Nephron progenitor cell (in vitro differentiated cells): ENCODE measurements at regions not wholly inside any gene's neighbourhood (a gene's known extent, or its start where the extent isn't known, plus 50 kb on each side); places are given as distances from the start of the nearest gene placed in this dataset.
"Not testable (repeated sequence)": the region's sequence is repeated elsewhere in the genome, so short reads cannot be mapped to it uniquely, and the experiment has no call there.

Source experiments
- DNase-seq: peaks from one replicate; pipeline ENCODE4 v3.0.0; 2021
- H3K27ac Mint-ChIP-seq: 2 replicates; pipeline ENCODE4 v1.8.0; 2021; ENCODE audit warnings: mild to moderate bottlenecking, moderate library complexity, mixed read lengths
- H3K27me3 Mint-ChIP-seq: 2 replicates; pipeline ENCODE4 v1.8.0; 2021; ENCODE audit warnings: mild to moderate bottlenecking, low read depth, mixed read lengths; ENCODE audit not compliant: poor library complexity
- H3K36me3 Mint-ChIP-seq: 2 replicates; pipeline ENCODE4 v1.8.0; 2021; ENCODE audit warnings: low read depth, mixed read lengths
- H3K4me1 Mint-ChIP-seq: 2 replicates; pipeline ENCODE4 v1.8.0; 2021; ENCODE audit warnings: mixed read lengths
- H3K4me3 Mint-ChIP-seq: 2 replicates; pipeline ENCODE4 v1.8.0; 2021; ENCODE audit warnings: mild to moderate bottlenecking, moderate library complexity, mixed read lengths
- H3K9me3 Mint-ChIP-seq: 2 replicates; pipeline ENCODE4 v1.8.0; 2021; ENCODE audit warnings: mild to moderate bottlenecking, moderate library complexity, mixed read lengths
- CTCF ChIP-seq: fragments of 200-600 bp; sonication (generic); IDR thresholded peaks from 2 replicates; pipeline ENCODE4 v1.5.0; 2021; ENCODE audit warnings: antibody characterized with exemption

- no peak for TF ChIP-seq CTCF
- no peak overlapping the region for H3K4me3 Mint-ChIP-seq
- no peak for DNase-seq
- peaks cover 8% of the 10 kb centered on the region for H3K27me3 Mint-ChIP-seq
- H3K27ac Mint-ChIP-seq, result no peak overlapping the region
- peaks cover under 1% of the 10 kb centered on the region for H3K9me3 Mint-ChIP-seq
- peaks cover 18% of the 10 kb centered on the region for H3K4me1 Mint-ChIP-seq
- no peaks in the 10 kb centered on the region for H3K36me3 Mint-ChIP-seq
These were observed 115.7 kb downstream of the ARRDC4 start for GRCh38 chr15:98076021-98076816.

- peaks cover 18% of the 10 kb centered on the region for H3K4me1 Mint-ChIP-seq
- TF ChIP-seq CTCF, result no peak
- no peak for DNase-seq
- H3K36me3 Mint-ChIP-seq, result no peaks in the 10 kb centered on the region
- H3K4me3 Mint-ChIP-seq, result no peak overlapping the region
- no peaks in the 10 kb centered on the region for H3K9me3 Mint-ChIP-seq
- H3K27me3 Mint-ChIP-seq, result peaks cover 9% of the 10 kb centered on the region
- H3K27ac Mint-ChIP-seq, result no peak overlapping the region
These were observed 116.7 kb downstream of the ARRDC4 start for GRCh38 chr15:98077186-98077585.

- Mint-ChIP-seq H3K27ac (no peak overlapping the region), H3K27me3 (peaks cover 7% of the 10 kb centered on the region), H3K4me3 (no peak overlapping the region), H3K4me1 (peaks cover 35% of the 10 kb centered on the region), H3K36me3 (no peaks in the 10 kb centered on the region), H3K9me3 (no peaks in the 10 kb centered on the region)
- DNase-seq, result no peak
- TF ChIP-seq CTCF, result no peak
These were observed 120.3 kb downstream of the ARRDC4 start for GRCh38 chr15:98080791-98081190.

- Mint-ChIP-seq H3K36me3 (peaks cover 12% of the 10 kb centered on the region), H3K27ac (no peak overlapping the region), H3K4me3 (no peak overlapping the region), H3K4me1 (peaks cover 16% of the 10 kb centered on the region), H3K9me3 (peaks cover 12% of the 10 kb centered on the region), H3K27me3 (peaks cover 7% of the 10 kb centered on the region)
- TF ChIP-seq CTCF, result no peak
- DNase-seq, result no peak
These were observed 122.9 kb downstream of the ARRDC4 start for GRCh38 chr15:98083203-98083910.

GRCh38 chr15:98085003-98085639 lies 124.6 kb downstream of the ARRDC4 start:
- DNase-seq, result peak; percentile 21
- TF ChIP-seq CTCF, result peak; percentile 65
- peaks cover 7% of the 10 kb centered on the region for H3K27me3 Mint-ChIP-seq

GRCh38 chr15:98088307-98088945 lies 127.9 kb downstream of the ARRDC4 start:
- Mint-ChIP-seq H3K9me3 (peaks cover 35% of the 10 kb centered on the region), H3K36me3 (peaks cover 21% of the 10 kb centered on the region)
- not testable (repeated sequence) for H3K4me3 Mint-ChIP-seq, H3K27ac Mint-ChIP-seq, H3K4me1 Mint-ChIP-seq, DNase-seq, H3K27me3 Mint-ChIP-seq

More at GRCh38 chr15:98085003-98085639, 124.6 kb downstream of the ARRDC4 start:
- peaks cover 16% of the 10 kb centered on the region for H3K4me1 Mint-ChIP-seq
- no peak overlapping the region for H3K4me3 Mint-ChIP-seq
- H3K9me3 Mint-ChIP-seq, result peaks cover 12% of the 10 kb centered on the region
- H3K27ac Mint-ChIP-seq, result no peak overlapping the region
- H3K36me3 Mint-ChIP-seq, result peaks cover 12% of the 10 kb centered on the region

GRCh38 chr15:98089352-98089751 lies 128.8 kb downstream of the ARRDC4 start:
- Mint-ChIP-seq H3K36me3 (peaks cover 21% of the 10 kb centered on the region), H3K9me3 (peaks cover 43% of the 10 kb centered on the region)
- not testable (repeated sequence) for H3K4me1 Mint-ChIP-seq, H3K27me3 Mint-ChIP-seq, H3K27ac Mint-ChIP-seq, H3K4me3 Mint-ChIP-seq, DNase-seq

- not testable (repeated sequence) for H3K27me3 Mint-ChIP-seq, H3K4me1 Mint-ChIP-seq, H3K4me3 Mint-ChIP-seq, DNase-seq, H3K27ac Mint-ChIP-seq, H3K36me3 Mint-ChIP-seq
- peaks cover 25% of the 10 kb centered on the region for H3K9me3 Mint-ChIP-seq
These were observed 137.5 kb downstream of the ARRDC4 start for GRCh38 chr15:98097986-98098385.
